ENCODE measurements at regions not wholly inside any gene's neighbourhood (a gene's known extent, or its start where the extent isn't known, plus 50 kb on each side); places are given as distances from the start of the nearest gene placed in this dataset.
A peak's percentile ranks its signal among the peaks of the same experiment; 100 is the strongest.

- Histone ChIP-seq H3K27me3 (ENCODE audit: control insufficient read depth, insufficient read depth, low read length) (no peaks in the 10 kb centered on the region), H3K4me2 (ENCODE audit: extremely low read depth, insufficient read depth, low read length) (no peak overlapping the region), H3K9me3 (ENCODE audit: control insufficient read depth, insufficient read depth, low read depth, low read length) (no peaks in the 10 kb centered on the region), H3K36me3 (ENCODE audit: control insufficient read depth, insufficient read depth, low read length) (no peaks in the 10 kb centered on the region), H2AFZ (ENCODE audit: low read length) (no peak overlapping the region), H4K20me1 (ENCODE audit: control insufficient read depth, extremely low read depth, insufficient read depth, low read length) (no peaks in the 10 kb centered on the region), H3K9ac (ENCODE audit: insufficient read depth, low read length) (no peak overlapping the region), H3K27ac (ENCODE audit: insufficient read depth, low read length) (no peak overlapping the region), H3K4me1 (ENCODE audit: control insufficient read depth, extremely low read depth, insufficient read depth, low read length) (peaks cover 10% of the 10 kb centered on the region), H3K79me2 (ENCODE audit: control insufficient read depth, insufficient read depth, low read length) (no peaks in the 10 kb centered on the region), H3K4me3 (replicated peaks in 1 of 4; ENCODE audit: control extremely low read depth in 1 of 4, insufficient read depth in 1 of 4, low read depth in 3 of 4, low read length in 4 of 4) (no peak overlapping the region)
- DNase-seq (ENCODE audit: low read depth in 2 of 2) = peak in 1 of 2 donors; percentile 33
- TF ChIP-seq EZH2 (IDR thresholded peaks at IDR 0.05; ENCODE audit: low read length, missing control alignments) (no peak), CTCF (conservative IDR thresholded peaks at IDR 0.05 in 1 of 2, IDR thresholded peaks at IDR 0.05 in 1 of 2; ENCODE audit: low read depth in 1 of 2, low read length in 2 of 2) (no peak)
Measured at GRCh38 chr12:116395396-116395795, 117.9 kb upstream of the MED13L start.

- DNase-seq (ENCODE audit: low read depth in 2 of 2) = peak; percentile 58 to 66
- Histone ChIP-seq H4K20me1 (ENCODE audit: control insufficient read depth, extremely low read depth, insufficient read depth, low read length) (no peaks in the 10 kb centered on the region), H3K4me3 (replicated peaks in 1 of 4; ENCODE audit: control extremely low read depth in 1 of 4, insufficient read depth in 1 of 4, low read depth in 3 of 4, low read length in 4 of 4) (no peak overlapping the region), H3K4me2 (ENCODE audit: extremely low read depth, insufficient read depth, low read length) (no peak overlapping the region), H3K79me2 (ENCODE audit: control insufficient read depth, insufficient read depth, low read length) (no peaks in the 10 kb centered on the region), H3K27ac (ENCODE audit: insufficient read depth, low read length) (no peak overlapping the region), H3K36me3 (ENCODE audit: control insufficient read depth, insufficient read depth, low read length) (no peaks in the 10 kb centered on the region), H3K27me3 (ENCODE audit: control insufficient read depth, insufficient read depth, low read length) (no peaks in the 10 kb centered on the region), H3K9ac (ENCODE audit: insufficient read depth, low read length) (no peak overlapping the region), H3K9me3 (ENCODE audit: control insufficient read depth, insufficient read depth, low read depth, low read length) (no peaks in the 10 kb centered on the region), H3K4me1 (ENCODE audit: control insufficient read depth, extremely low read depth, insufficient read depth, low read length) (peaks cover 2% of the 10 kb centered on the region), H2AFZ (ENCODE audit: low read length) (no peak overlapping the region)
- TF ChIP-seq EZH2 (IDR thresholded peaks at IDR 0.05; ENCODE audit: low read length, missing control alignments) = no peak
- no peak for TF ChIP-seq CTCF (conservative IDR thresholded peaks at IDR 0.05 in 1 of 2, IDR thresholded peaks at IDR 0.05 in 1 of 2; ENCODE audit: low read depth in 1 of 2, low read length in 2 of 2)
Measured at GRCh38 chr12:116397148-116397547, 119.7 kb upstream of the MED13L start.

GRCh38 chr12:116398193-116398592, 120.7 kb upstream of the MED13L start:
- Histone ChIP-seq H4K20me1 (ENCODE audit: control insufficient read depth, extremely low read depth, insufficient read depth, low read length) (no peaks in the 10 kb centered on the region), H3K4me1 (ENCODE audit: control insufficient read depth, extremely low read depth, insufficient read depth, low read length) (no peaks in the 10 kb centered on the region), H3K4me3 (replicated peaks in 1 of 4; ENCODE audit: control extremely low read depth in 1 of 4, insufficient read depth in 1 of 4, low read depth in 3 of 4, low read length in 4 of 4) (no peak overlapping the region), H3K27ac (ENCODE audit: insufficient read depth, low read length) (no peak overlapping the region), H2AFZ (ENCODE audit: low read length) (no peak overlapping the region), H3K79me2 (ENCODE audit: control insufficient read depth, insufficient read depth, low read length) (no peaks in the 10 kb centered on the region), H3K4me2 (ENCODE audit: extremely low read depth, insufficient read depth, low read length) (no peak overlapping the region), H3K9ac (ENCODE audit: insufficient read depth, low read length) (no peak overlapping the region), H3K9me3 (ENCODE audit: control insufficient read depth, insufficient read depth, low read depth, low read length) (no peaks in the 10 kb centered on the region), H3K27me3 (ENCODE audit: control insufficient read depth, insufficient read depth, low read length) (no peaks in the 10 kb centered on the region), H3K36me3 (ENCODE audit: control insufficient read depth, insufficient read depth, low read length) (no peaks in the 10 kb centered on the region)
- DNase-seq (ENCODE audit: low read depth in 2 of 2) = no peak
- TF ChIP-seq CTCF (conservative IDR thresholded peaks at IDR 0.05 in 1 of 2, IDR thresholded peaks at IDR 0.05 in 1 of 2; ENCODE audit: low read depth in 1 of 2, low read length in 2 of 2) (no peak), EZH2 (IDR thresholded peaks at IDR 0.05; ENCODE audit: low read length, missing control alignments) (no peak)

Data from fibroblast of lung (primary cell).